NCI-H2196 (cell line): ENCODE measurements at regions not wholly inside any gene's neighbourhood (a gene's known extent, or its start where the extent isn't known, plus 50 kb on each side); places are given as distances from the start of the nearest gene placed in this dataset.
"Not testable (repeated sequence)": the region's sequence is repeated elsewhere in the genome, so short reads cannot be mapped to it uniquely, and the experiment has no call there.

Source experiments
- DNase-seq: peaks from one replicate; lab custom pipeline; 2025; ENCODE audit not compliant: unreplicated experiment; lab: John Stamatoyannopoulos, UW

- DNase-seq, result no peak
Measured at GRCh38 chr4:77438549-77438948, 167.1 kb upstream of the CXCL13 start.

- no peak for DNase-seq
Measured at GRCh38 chr4:77443941-77444340, 161.7 kb upstream of the CXCL13 start.

GRCh38 chr4:77445823-77446222 lies 159.8 kb upstream of the CXCL13 start:
- no peak for DNase-seq

GRCh38 chr4:77446601-77447000 lies 159.0 kb upstream of the CXCL13 start:
- no peak for DNase-seq

- no peak for DNase-seq
Measured at GRCh38 chr4:77449171-77449570, 156.4 kb upstream of the CXCL13 start.

GRCh38 chr4:77450006-77450405 lies 155.6 kb upstream of the CXCL13 start:
- no peak for DNase-seq

GRCh38 chr4:77451530-77451929 lies 154.1 kb upstream of the CXCL13 start:
- DNase-seq, result no peak

GRCh38 chr4:77452117-77452516 lies 153.5 kb upstream of the CXCL13 start:
- not testable (repeated sequence) for DNase-seq

GRCh38 chr4:77453911-77454310 lies 151.7 kb upstream of the CXCL13 start:
- DNase-seq, result no peak

- no peak for DNase-seq
Measured at GRCh38 chr4:77454858-77455257, 150.8 kb upstream of the CXCL13 start.

- not testable (repeated sequence) for DNase-seq
Measured at GRCh38 chr4:77464100-77464499, 141.5 kb upstream of the CXCL13 start.

GRCh38 chr4:77465271-77465670 lies 140.3 kb upstream of the CXCL13 start:
- no peak for DNase-seq

GRCh38 chr4:77466430-77466829 lies 139.2 kb upstream of the CXCL13 start:
- no peak for DNase-seq

GRCh38 chr4:77471821-77472495 lies 133.7 kb upstream of the CXCL13 start:
- DNase-seq, result no peak

- DNase-seq, result no peak
Measured at GRCh38 chr4:77473509-77473908, 132.1 kb upstream of the CXCL13 start.

- no peak for DNase-seq
Measured at GRCh38 chr4:77481856-77482255, 123.8 kb upstream of the CXCL13 start.

GRCh38 chr4:77488882-77489281 lies 116.7 kb upstream of the CXCL13 start:
- DNase-seq, result no peak

GRCh38 chr4:77493120-77493752 lies 112.4 kb upstream of the CXCL13 start:
- DNase-seq, result no peak

- no peak for DNase-seq
Measured at GRCh38 chr4:77493829-77494551, 111.6 kb upstream of the CXCL13 start.

GRCh38 chr4:77496457-77496856 lies 109.2 kb upstream of the CXCL13 start:
- DNase-seq, result no peak

- DNase-seq, result no peak
Measured at GRCh38 chr4:77500801-77501200, 104.8 kb upstream of the CXCL13 start.

- no peak for DNase-seq
Measured at GRCh38 chr4:77501240-77501639, 104.4 kb upstream of the CXCL13 start.
